Lower leg skin (tissue), 3 donors: ENCODE measurements at regions not wholly inside any gene's neighbourhood (a gene's known extent, or its start where the extent isn't known, plus 50 kb on each side); places are given as distances from the start of the nearest gene placed in this dataset.

ENCODE experiments used
- POLR2A ChIP-seq, 2 donors: fragments of 450-650 bp; IDR thresholded peaks; one replicate each; pipeline ENCODE4 v1.6.1; 2016 to 2017; ENCODE audit warnings: antibody characterized with exemption in 2 of 2, mild to moderate bottlenecking in 1 of 2, moderate library complexity in 1 of 2
- TF ChIP-seq, protein P1 (sequence below), 3 donors: fragments of 450-650 bp; IDR thresholded peaks; one replicate each; pipeline ENCODE4 v1.5.1; 2016; ENCODE audit warnings: antibody characterized with exemption in 3 of 3, mild to moderate bottlenecking in 3 of 3, moderate library complexity in 2 of 3

DNA sequence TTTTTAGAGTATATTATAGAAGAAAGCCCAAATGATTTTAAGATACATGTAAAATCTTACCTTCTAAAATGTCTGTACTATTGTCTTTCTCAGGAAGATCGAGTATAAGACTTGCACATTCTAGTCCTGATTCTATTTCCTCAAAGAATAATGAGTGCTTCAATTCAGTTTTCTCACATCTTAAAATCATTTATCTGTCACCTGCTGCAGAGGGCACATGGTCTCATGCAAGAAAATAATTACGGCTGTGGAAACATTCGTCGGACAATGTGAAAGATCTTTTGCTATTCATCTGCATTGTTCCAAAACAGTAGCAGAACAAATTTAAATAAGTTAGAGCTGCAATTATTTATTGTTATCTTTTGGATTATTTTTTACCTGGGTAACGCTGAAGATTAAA lies 1403.5 kb downstream of the PCDH9 start:
- TF ChIP-seq, protein P1, sequence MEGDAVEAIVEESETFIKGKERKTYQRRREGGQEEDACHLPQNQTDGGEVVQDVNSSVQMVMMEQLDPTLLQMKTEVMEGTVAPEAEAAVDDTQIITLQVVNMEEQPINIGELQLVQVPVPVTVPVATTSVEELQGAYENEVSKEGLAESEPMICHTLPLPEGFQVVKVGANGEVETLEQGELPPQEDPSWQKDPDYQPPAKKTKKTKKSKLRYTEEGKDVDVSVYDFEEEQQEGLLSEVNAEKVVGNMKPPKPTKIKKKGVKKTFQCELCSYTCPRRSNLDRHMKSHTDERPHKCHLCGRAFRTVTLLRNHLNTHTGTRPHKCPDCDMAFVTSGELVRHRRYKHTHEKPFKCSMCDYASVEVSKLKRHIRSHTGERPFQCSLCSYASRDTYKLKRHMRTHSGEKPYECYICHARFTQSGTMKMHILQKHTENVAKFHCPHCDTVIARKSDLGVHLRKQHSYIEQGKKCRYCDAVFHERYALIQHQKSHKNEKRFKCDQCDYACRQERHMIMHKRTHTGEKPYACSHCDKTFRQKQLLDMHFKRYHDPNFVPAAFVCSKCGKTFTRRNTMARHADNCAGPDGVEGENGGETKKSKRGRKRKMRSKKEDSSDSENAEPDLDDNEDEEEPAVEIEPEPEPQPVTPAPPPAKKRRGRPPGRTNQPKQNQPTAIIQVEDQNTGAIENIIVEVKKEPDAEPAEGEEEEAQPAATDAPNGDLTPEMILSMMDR (IDR thresholded peaks at IDR 0.05) = no peak
- no peak for TF ChIP-seq POLR2A (IDR thresholded peaks at IDR 0.05)
